GM21723 (cell line): ENCODE measurements at regions not wholly inside any gene's neighbourhood (a gene's known extent, or its start where the extent isn't known, plus 50 kb on each side); places are given as distances from the start of the nearest gene placed in this dataset.
"Not testable (repeated sequence)": the region's sequence is repeated elsewhere in the genome, so short reads cannot be mapped to it uniquely, and the experiment has no call there.

Experiments
- ATAC-seq: cut with Tn5 transposase; IDR thresholded peaks from one replicate; pipeline ENCODE4 v1.9.1; 2021; ENCODE audit warnings: mild to moderate bottlenecking, moderate library complexity; ENCODE audit not compliant: unreplicated experiment

- ATAC-seq = not testable (repeated sequence)
These were observed 139.4 kb upstream of the TOP1 start for GRCh38 chr20:40889266-40889665.

GRCh38 chr20:40890181-40890580 lies 138.4 kb upstream of the TOP1 start:
- no peak for ATAC-seq

GRCh38 chr20:40890635-40891034 lies 138.0 kb upstream of the TOP1 start:
- no peak for ATAC-seq

- ATAC-seq = no peak
These were observed 137.3 kb upstream of the TOP1 start for GRCh38 chr20:40891351-40891750.

GRCh38 chr20:40892642-40893041 lies 136.0 kb upstream of the TOP1 start:
- ATAC-seq = no peak

- ATAC-seq = no peak
These were observed 134.9 kb upstream of the TOP1 start for GRCh38 chr20:40893610-40894236.

GRCh38 chr20:40894237-40894630 lies 134.4 kb upstream of the TOP1 start:
- no peak for ATAC-seq

- no peak for ATAC-seq
These were observed 133.4 kb upstream of the TOP1 start for GRCh38 chr20:40895182-40895581.

GRCh38 chr20:40896814-40897700 lies 131.6 kb upstream of the TOP1 start:
- no peak for ATAC-seq

- no peak for ATAC-seq
These were observed 129.3 kb upstream of the TOP1 start for GRCh38 chr20:40899344-40899743.

- ATAC-seq = no peak
These were observed 127.9 kb upstream of the TOP1 start for GRCh38 chr20:40900666-40901215.

- no peak for ATAC-seq
These were observed 126.0 kb upstream of the TOP1 start for GRCh38 chr20:40902661-40903060.

- ATAC-seq = no peak
These were observed 120.3 kb upstream of the TOP1 start for GRCh38 chr20:40908309-40908708.

- ATAC-seq = not testable (repeated sequence)
These were observed 119.1 kb upstream of the TOP1 start for GRCh38 chr20:40909489-40909888.

GRCh38 chr20:40910436-40910835 lies 118.2 kb upstream of the TOP1 start:
- ATAC-seq = not testable (repeated sequence)

GRCh38 chr20:40911152-40911551 lies 117.5 kb upstream of the TOP1 start:
- ATAC-seq = not testable (repeated sequence)

- no peak for ATAC-seq
These were observed 115.1 kb upstream of the TOP1 start for GRCh38 chr20:40913224-40914185.

GRCh38 chr20:40915756-40916155 lies 112.9 kb upstream of the TOP1 start:
- ATAC-seq = no peak

GRCh38 chr20:40916276-40916675 lies 112.3 kb upstream of the TOP1 start:
- ATAC-seq = no peak

GRCh38 chr20:40920291-40920690 lies 108.3 kb upstream of the TOP1 start:
- ATAC-seq = no peak

- no peak for ATAC-seq
These were observed 105.8 kb upstream of the TOP1 start for GRCh38 chr20:40922865-40923264.
